H1 (cell line): ENCODE measurements at regions not wholly inside any gene's neighbourhood (a gene's known extent, or its start where the extent isn't known, plus 50 kb on each side); places are given as distances from the start of the nearest gene placed in this dataset.

Source experiments
- BRCA1 ChIP-seq: IDR thresholded peaks from 2 replicates; pipeline ENCODE4 v1.6.1; 2012; ENCODE audit warnings: low read depth, low read length, improper control_type of control experiment
- FOSL1 ChIP-seq: IDR thresholded peaks from 2 replicates; pipeline ENCODE4 v1.6.1; 2011; ENCODE audit warnings: mild to moderate bottlenecking, low read depth, low read length, moderate library complexity; ENCODE audit not compliant: insufficient read depth
- GABPA ChIP-seq: IDR thresholded peaks from 2 replicates; pipeline ENCODE4 v1.6.1; 2011; ENCODE audit warnings: mild to moderate bottlenecking, low read length, moderate library complexity, borderline replicate concordance; ENCODE audit not compliant: insufficient read depth
- PHF8 ChIP-seq: fragments of 200-600 bp; sonication (generic); conservative IDR thresholded peaks from 2 replicates; pipeline ENCODE4 v1.7.1; 2012; ENCODE audit warnings: low read depth, mild to moderate bottlenecking, inconsistent platforms, low read length, moderate library complexity
- POLR2AphosphoS5 ChIP-seq: IDR thresholded peaks from 2 replicates; pipeline ENCODE4 v1.6.1; 2011; ENCODE audit warnings: low read depth, low read length
- RAD21 ChIP-seq, 2 experiments: IDR thresholded peaks in 1 of 2; conservative IDR thresholded peaks in 1 of 2; 2 replicates each; pipeline ENCODE4 v1.6.1; 2011; ENCODE audit warnings: low read depth in 2 of 2, low read length in 2 of 2, improper control_type of control experiment in 1 of 2, inconsistent platforms in 1 of 2, mild to moderate bottlenecking in 1 of 2, moderate library complexity in 1 of 2
- YY1 ChIP-seq: IDR thresholded peaks from 2 replicates; pipeline ENCODE4 v1.6.1; 2011; ENCODE audit warnings: low read depth, mild to moderate bottlenecking, low read length

DNA sequence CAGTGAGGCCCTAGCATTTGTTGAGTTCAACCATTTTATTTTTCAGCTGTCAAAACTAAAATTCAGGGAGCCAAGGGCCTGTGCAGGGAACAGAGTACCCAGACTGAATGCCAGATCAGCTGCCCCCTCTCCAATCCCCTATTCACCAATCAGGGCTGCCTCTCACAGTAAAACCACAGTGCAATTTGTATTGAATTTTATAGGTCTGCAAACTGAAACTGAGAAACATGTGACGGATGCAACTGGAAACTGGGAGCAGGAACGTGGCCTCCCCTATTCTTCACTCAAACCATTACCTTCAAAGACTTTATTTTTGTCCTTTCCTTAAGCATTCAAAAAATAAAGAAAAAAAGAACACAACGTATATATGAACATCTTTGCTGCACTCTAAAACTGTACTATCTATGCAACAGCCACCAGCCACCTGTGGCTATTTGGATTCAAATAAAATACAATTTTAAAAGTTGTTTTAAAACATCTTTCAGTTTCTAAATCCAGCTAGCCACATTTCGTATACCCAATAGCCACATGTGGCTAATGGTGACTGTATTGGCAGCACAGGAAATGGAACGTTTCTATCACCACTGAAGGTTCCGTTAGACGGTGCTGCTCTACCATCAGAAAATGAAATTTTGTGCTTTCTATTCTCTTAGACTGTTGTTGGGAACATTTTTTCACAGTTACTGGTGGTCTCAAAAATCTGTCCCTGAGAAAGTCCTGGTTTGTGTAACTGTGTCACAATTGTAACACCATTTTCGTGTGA is 371.3 kb upstream of the FAR2 start (continued):
- no peak for TF ChIP-seq FOSL1
- no peak for TF ChIP-seq RAD21 (IDR thresholded peaks at IDR 0.05 in 1 of 2, conservative IDR thresholded peaks at IDR 0.05 in 1 of 2; ENCODE audit: low read depth in 2 of 2, low read length in 2 of 2)
- TF ChIP-seq POLR2AphosphoS5, result no peak
- TF ChIP-seq YY1, result no peak
- TF ChIP-seq GABPA, result no peak
- no peak for TF ChIP-seq BRCA1
- no peak for TF ChIP-seq PHF8
